Heart right ventricle (tissue), 16 donors: ENCODE measurements at regions not wholly inside any gene's neighbourhood (a gene's known extent, or its start where the extent isn't known, plus 50 kb on each side); places are given as distances from the start of the nearest gene placed in this dataset.

Experiments used
- ATAC-seq, 8 donors: fragments of 200-7000 bp; cut with Tn5 transposase; one replicate each; pipeline ENCODE4 v1.9.1; 2020; ENCODE audit warnings: mild to moderate bottlenecking in 8 of 8, moderate library complexity in 8 of 8, moderate number of reproducible peaks in 1 of 8
- DNase-seq, 2 donors: peaks; one replicate each; pipeline ENCODE4 v3.0.0-alpha.2; 2020
- H3K27ac ChIP-seq, 10 donors: fragments of 200-600 bp; sonication (generic) in 2 of 10; one replicate each; pipeline versions ENCODE4 v1.5.0 to v1.8.0; 2020 to 2022; ENCODE audit warnings: mild to moderate bottlenecking in 3 of 10
- H3K27me3 ChIP-seq, 7 donors: fragments of 200-600 bp; one replicate each; pipeline ENCODE4 v1.8.0; 2021 to 2022; ENCODE audit warnings: mild to moderate bottlenecking in 2 of 7
- H3K36me3 ChIP-seq, 9 donors: fragments of 200-600 bp; sonication (generic) in 1 of 9; one replicate each; pipeline versions ENCODE4 v1.5.0 to v1.8.0; 2020 to 2022; ENCODE audit warnings: mild to moderate bottlenecking in 2 of 9
- H3K4me1 ChIP-seq, 9 donors: fragments of 200-600 bp; sonication (generic) in 1 of 9; one replicate each; pipeline versions ENCODE4 v1.5.0 to v1.8.0; 2020 to 2022; ENCODE audit warnings: mild to moderate bottlenecking in 4 of 9
- H3K4me3 ChIP-seq, 10 donors: fragments of 200-600 bp; sonication (generic) in 2 of 10; one replicate each; pipeline versions ENCODE4 v1.5.0 to v1.8.0; 2020 to 2022; ENCODE audit warnings: mild to moderate bottlenecking in 7 of 10, moderate library complexity in 2 of 10
- H3K9me3 ChIP-seq, 11 donors: fragments of 200-600 bp in 10 of 11; sonication (generic) in 2 of 11; one replicate each; pipeline versions ENCODE4 v1.5.0 to v1.8.0; 2013 to 2022; ENCODE audit warnings: mild to moderate bottlenecking in 2 of 11, control low read depth in 1 of 11, moderate library complexity in 1 of 11
- WGBS, 2 donors: extraction: QIAGEN DNeasy Blood & Tissue Kit; methylation state at CpG; one replicate each; pipeline ENCODE4 v1.1.7; 2013; ENCODE audit warnings: inconsistent platforms in 1 of 2; 5-methylcytosine and 5-hydroxymethylcytosine counted together
- intact Hi-C, 10 donors: fragments of 100-400 bp; cut with DNase I; formaldehyde crosslinking; loops; one replicate each; pipeline versions ENCODE4 v1.11.1 to v1.14.2; 2022
- TF ChIP-seq, protein P1 (sequence below), 9 donors: fragments of 200-600 bp; sonication (generic) in 2 of 9; IDR thresholded peaks; one replicate each; pipeline versions ENCODE4 v1.5.0 to v1.8.0; 2021 to 2022; ENCODE audit warnings: antibody characterized with exemption in 9 of 9, mild to moderate bottlenecking in 5 of 9, moderate library complexity in 1 of 9
- donor health status: Arrhythmogenic right ventricular cardiomyopathy.
- donor health status: ischemic (EF 13 %, LVEDD 7.1; RV severe dilation, severe dysfunction).
- donor health status: healthy with polysubstance abuse.
- donor health status: DM: no; HTN: yes; CAD: no.
- donor health status: DM: no; HTN: no; CAD: no.
- donor health status: ischemic (EF 25% LVEDD 6.9; RV normal size, moderate dysfunction).
- donor health status: ischemic (EF 25% LVEDD 5.7; RV mildly dilated, moderate dysfunction).
- donor health status: healthy.
- donor health status: DM: yes; HTN: yes; CAD: no.
- donor health status: Ischemic cardiomyopathy.
- donor health status: ischemic (EF 35%, LVEDD 5.7; RV mildly dilated, moderate dysfunction).
- donor health status: nonischemic (EF 11% LVEDD 7.7; RV severe dilation, severe dysfunction).
- donor health status: DM: yes; HTN: yes; CAD: no.
- donor health status: PGD.
- donor health status: ischemic (EF 29% LVEDD 5.4; RV normal size, mild dysfunction).
- donor health status: nonischemic (EF 23%, LVEDD 6.1; RV moderate dilation, normal function).

DNA sequence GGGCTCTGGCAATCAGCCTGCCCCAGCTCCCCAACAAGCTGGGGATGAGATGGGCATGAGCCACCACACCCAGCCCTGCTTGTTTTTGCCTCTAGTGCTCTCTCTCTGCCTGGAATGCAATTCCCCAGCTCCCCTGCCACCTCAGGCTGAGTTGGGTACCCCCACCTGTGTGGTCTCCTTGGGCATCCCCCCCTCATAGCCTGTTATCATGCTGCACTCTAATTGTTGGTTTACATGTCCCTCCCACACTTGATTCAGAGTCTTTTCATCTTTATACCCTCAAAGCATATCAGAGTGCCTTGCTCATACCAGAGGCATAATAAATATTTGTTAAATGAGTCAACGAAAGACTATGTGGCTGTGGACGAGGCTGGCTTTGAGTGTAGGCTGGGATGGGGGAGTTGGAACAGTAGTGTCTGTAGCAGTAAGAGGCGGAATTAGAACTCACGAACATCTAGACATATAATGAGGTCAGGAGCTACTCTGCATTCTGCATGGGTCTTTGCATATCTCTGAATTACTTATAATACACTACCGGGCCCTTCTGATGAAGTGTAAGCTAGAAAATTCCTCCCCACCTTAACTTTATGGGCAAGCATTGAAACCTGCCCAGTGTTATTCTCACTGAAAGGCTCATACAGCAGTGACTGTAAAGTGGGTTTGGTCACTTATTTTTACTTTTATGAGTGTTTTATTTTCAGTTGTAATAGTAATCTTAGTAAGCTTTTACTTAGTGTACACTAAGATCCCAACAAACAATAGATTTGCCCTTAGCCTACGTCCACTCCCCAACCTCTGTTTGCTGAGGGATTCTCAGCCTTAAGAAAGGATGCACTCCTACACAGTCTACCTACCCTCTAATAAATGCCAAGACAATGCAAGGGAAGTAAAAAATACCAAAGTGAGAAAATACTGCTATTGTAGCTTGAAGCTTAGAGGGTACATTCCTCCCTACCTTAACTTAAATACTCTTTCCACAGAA lies 58.7 kb downstream of the EDN1 start:
- peaks cover 0 to 24% (median 10%) of the 10 kb centered on the region in 11 donors for H3K9me3 ChIP-seq
- no peak overlapping the region for H3K4me3 ChIP-seq
- ATAC-seq (no peak), DNase-seq (no peak)
- 76 to 80% methylated on average over 6 of the region's 6 CpGs for WGBS, 2 donors
- H3K36me3 ChIP-seq: no peaks in the 10 kb centered on the region
- no peaks in the 10 kb centered on the region for H3K27me3 ChIP-seq
- no peak overlapping the region for H3K27ac ChIP-seq
- intact Hi-C loops: no loop called here
- TF ChIP-seq, protein P1, sequence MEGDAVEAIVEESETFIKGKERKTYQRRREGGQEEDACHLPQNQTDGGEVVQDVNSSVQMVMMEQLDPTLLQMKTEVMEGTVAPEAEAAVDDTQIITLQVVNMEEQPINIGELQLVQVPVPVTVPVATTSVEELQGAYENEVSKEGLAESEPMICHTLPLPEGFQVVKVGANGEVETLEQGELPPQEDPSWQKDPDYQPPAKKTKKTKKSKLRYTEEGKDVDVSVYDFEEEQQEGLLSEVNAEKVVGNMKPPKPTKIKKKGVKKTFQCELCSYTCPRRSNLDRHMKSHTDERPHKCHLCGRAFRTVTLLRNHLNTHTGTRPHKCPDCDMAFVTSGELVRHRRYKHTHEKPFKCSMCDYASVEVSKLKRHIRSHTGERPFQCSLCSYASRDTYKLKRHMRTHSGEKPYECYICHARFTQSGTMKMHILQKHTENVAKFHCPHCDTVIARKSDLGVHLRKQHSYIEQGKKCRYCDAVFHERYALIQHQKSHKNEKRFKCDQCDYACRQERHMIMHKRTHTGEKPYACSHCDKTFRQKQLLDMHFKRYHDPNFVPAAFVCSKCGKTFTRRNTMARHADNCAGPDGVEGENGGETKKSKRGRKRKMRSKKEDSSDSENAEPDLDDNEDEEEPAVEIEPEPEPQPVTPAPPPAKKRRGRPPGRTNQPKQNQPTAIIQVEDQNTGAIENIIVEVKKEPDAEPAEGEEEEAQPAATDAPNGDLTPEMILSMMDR (IDR thresholded peaks at IDR 0.05): no peak
- peaks cover 0 to 6% (median 0%) of the 10 kb centered on the region in 9 donors for H3K4me1 ChIP-seq

DNA sequence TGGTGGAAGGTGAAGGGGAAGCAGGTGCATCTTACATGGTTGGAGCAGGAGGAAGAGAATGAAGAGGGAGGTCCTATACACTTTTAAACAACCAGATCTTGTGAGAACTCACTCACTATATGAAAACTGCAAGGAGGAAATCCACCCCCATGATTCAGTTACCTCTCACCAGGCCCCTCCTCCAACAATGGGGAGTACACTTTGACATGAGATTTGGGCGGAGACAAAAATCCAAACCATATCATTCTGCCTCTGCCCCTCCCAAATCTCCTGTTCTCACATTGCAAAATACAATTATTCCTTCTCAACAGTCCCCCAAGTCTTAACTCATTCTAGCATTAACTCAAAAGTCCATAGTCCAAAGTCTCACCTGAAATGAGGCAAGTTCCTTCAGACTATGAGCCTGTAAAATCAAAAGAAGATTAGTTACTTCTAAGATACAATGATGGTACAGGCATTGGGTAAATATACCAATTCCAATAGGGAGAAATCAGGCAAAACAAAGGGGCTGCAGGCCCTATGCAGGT lies 60.5 kb downstream of the EDN1 start:
- H3K27ac ChIP-seq: no peak overlapping the region
- DNase-seq (no peak), ATAC-seq (no peak)
- no peaks in the 10 kb centered on the region for H3K36me3 ChIP-seq
- no peaks in the 10 kb centered on the region for H3K27me3 ChIP-seq
- WGBS, 2 donors: 96 to 100% methylated on average over 1 of the region's 1 CpG
- H3K4me1 ChIP-seq: peaks cover 0 to 14% (median 6%) of the 10 kb centered on the region in 9 donors
- TF ChIP-seq, protein P1 (IDR thresholded peaks at IDR 0.05): no peak
- no peak overlapping the region for H3K4me3 ChIP-seq
- peaks cover 0 to 24% (median 10%) of the 10 kb centered on the region in 11 donors for H3K9me3 ChIP-seq
- intact Hi-C loops: no loop called here

DNA sequence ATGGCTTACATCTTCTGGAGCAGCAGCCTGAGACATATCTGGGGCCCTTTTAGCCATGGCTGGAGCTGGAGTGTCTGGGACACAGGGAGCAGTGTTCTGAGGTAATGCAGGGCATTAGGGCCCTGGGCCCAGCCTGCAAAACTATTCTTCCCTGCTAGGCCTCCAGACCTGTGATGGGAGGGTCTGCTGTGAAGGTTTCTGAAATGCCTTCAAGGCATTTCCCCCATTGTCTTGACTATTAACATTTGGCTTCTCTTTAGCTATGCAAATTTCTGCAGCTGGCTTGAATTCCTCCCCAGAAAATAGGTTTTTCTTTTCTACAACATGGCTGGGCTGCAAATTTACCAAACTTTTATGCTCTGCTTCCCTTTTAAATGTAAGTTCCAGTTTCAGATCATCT lies 61.5 kb downstream of the EDN1 start:
- Histone ChIP-seq H3K27ac (no peak overlapping the region), H3K27me3 (no peaks in the 10 kb centered on the region), H3K4me1 (peaks cover 0 to 11% (median 6%) of the 10 kb centered on the region in 9 donors), H3K4me3 (no peak overlapping the region), H3K36me3 (no peaks in the 10 kb centered on the region), H3K9me3 (peaks cover 0 to 24% (median 10%) of the 10 kb centered on the region in 11 donors)
- TF ChIP-seq, protein P1 (IDR thresholded peaks at IDR 0.05): no peak
- ATAC-seq (no peak), DNase-seq (no peak)
- intact Hi-C loops: no loop called here

DNA sequence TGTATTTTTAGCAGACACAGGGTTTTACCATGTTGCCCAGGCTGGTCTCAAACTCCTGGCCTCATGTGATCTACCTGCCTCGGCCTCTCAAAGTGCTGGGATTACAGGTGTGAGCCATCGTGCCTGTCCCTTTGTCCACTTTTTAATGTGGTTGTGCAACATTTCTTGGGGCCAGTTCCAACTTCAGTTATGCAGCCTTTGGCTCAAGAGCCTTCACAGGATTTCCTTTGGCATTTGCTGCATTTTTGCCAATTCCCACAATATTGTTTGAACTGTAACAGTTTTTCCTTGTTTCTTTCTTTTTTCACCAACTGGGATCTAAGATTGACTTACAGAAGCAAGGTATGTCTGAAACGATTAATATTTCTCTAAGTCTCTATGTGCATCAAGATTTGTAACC lies 63.6 kb downstream of the EDN1 start:
- ATAC-seq: no peak
- H3K27ac ChIP-seq: no peak overlapping the region

More for the DNA sequence above, 63.6 kb downstream of the EDN1 start:
- DNase-seq: no peak
- H3K4me1 ChIP-seq: peaks cover 0 to 14% (median 7%) of the 10 kb centered on the region in 9 donors
- H3K27me3 ChIP-seq: no peaks in the 10 kb centered on the region
- 72 to 79% methylated on average over 3 of the region's 3 CpGs for WGBS, 2 donors
- peaks cover 0 to 24% (median 10%) of the 10 kb centered on the region in 11 donors for H3K9me3 ChIP-seq
- no peaks in the 10 kb centered on the region for H3K36me3 ChIP-seq
- no peak overlapping the region for H3K4me3 ChIP-seq
- intact Hi-C loops: no loop called here
- TF ChIP-seq, protein P1 (IDR thresholded peaks at IDR 0.05): no peak
